ENCODE measurements at regions not wholly inside any gene's neighbourhood (a gene's known extent, or its start where the extent isn't known, plus 50 kb on each side); places are given as distances from the start of the nearest gene placed in this dataset.

GRCh38 chr13:111844222-111844671, 222.7 kb upstream of the SOX1 start:
- TF ChIP-seq, protein P1, sequence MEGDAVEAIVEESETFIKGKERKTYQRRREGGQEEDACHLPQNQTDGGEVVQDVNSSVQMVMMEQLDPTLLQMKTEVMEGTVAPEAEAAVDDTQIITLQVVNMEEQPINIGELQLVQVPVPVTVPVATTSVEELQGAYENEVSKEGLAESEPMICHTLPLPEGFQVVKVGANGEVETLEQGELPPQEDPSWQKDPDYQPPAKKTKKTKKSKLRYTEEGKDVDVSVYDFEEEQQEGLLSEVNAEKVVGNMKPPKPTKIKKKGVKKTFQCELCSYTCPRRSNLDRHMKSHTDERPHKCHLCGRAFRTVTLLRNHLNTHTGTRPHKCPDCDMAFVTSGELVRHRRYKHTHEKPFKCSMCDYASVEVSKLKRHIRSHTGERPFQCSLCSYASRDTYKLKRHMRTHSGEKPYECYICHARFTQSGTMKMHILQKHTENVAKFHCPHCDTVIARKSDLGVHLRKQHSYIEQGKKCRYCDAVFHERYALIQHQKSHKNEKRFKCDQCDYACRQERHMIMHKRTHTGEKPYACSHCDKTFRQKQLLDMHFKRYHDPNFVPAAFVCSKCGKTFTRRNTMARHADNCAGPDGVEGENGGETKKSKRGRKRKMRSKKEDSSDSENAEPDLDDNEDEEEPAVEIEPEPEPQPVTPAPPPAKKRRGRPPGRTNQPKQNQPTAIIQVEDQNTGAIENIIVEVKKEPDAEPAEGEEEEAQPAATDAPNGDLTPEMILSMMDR (IDR thresholded peaks at IDR 0.05): no peak
- TF ChIP-seq REST (IDR thresholded peaks at IDR 0.05) (no peak), RFX5 (IDR thresholded peaks at IDR 0.05) (no peak), EP300 (IDR thresholded peaks at IDR 0.05) (no peak), NFE2L2 (conservative IDR thresholded peaks at IDR 0.05; ENCODE audit: low read length) (no peak)

Data from A549 (cell line).